Smooth muscle cell (in vitro differentiated cells): ENCODE measurements at regions not wholly inside any gene's neighbourhood (a gene's known extent, or its start where the extent isn't known, plus 50 kb on each side); places are given as distances from the start of the nearest gene placed in this dataset.

Source experiments
- DNase-seq: peaks from one replicate; lab custom pipeline; 2025; ENCODE audit not compliant: unreplicated experiment; lab: John Stamatoyannopoulos, UW
- H2AFZ ChIP-seq: fragments of 200-600 bp; sonication (generic); 2 replicates; pipeline ENCODE4 v1.6.0; 2016; ENCODE audit warnings: antibody characterized with exemption, low read depth, mild to moderate bottlenecking
- H3F3A ChIP-seq: fragments of 200-600 bp; sonication (generic); 2 replicates; pipeline ENCODE4 v1.6.0; 2017; ENCODE audit warnings: antibody characterized with exemption, low read depth
- H3K27ac ChIP-seq: fragments of 200-600 bp; sonication (generic); 2 replicates; pipeline ENCODE4 v1.5.1; 2016; ENCODE audit warnings: low read depth, mild to moderate bottlenecking
- H3K27me3 ChIP-seq: fragments of 200-600 bp; sonication (generic); 2 replicates; pipeline ENCODE4 v1.6.1; 2016; ENCODE audit warnings: low read depth, mild to moderate bottlenecking
- H3K36me3 ChIP-seq: fragments of 200-600 bp; sonication (generic); 2 replicates; pipeline ENCODE4 v1.5.1; 2016; ENCODE audit warnings: low read depth
- H3K4me1 ChIP-seq: fragments of 200-600 bp; sonication (generic); 2 replicates; pipeline ENCODE4 v1.5.1; 2016; ENCODE audit warnings: low read depth
- H3K4me2 ChIP-seq: fragments of 200-600 bp; sonication (generic); 2 replicates; pipeline ENCODE4 v1.6.0; 2016; ENCODE audit warnings: mild to moderate bottlenecking
- H3K4me3 ChIP-seq: fragments of 200-600 bp; sonication (generic); 2 replicates; pipeline ENCODE4 v1.5.1; 2016; ENCODE audit warnings: mild to moderate bottlenecking
- H3K79me2 ChIP-seq: fragments of 200-600 bp; sonication (generic); 2 replicates; pipeline ENCODE4 v1.6.0; 2016; ENCODE audit warnings: low read depth, mild to moderate bottlenecking
- H3K9ac ChIP-seq: fragments of 200-600 bp; sonication (generic); 2 replicates; pipeline ENCODE4 v1.6.0; 2016; ENCODE audit warnings: low read depth
- H3K9me3 ChIP-seq: fragments of 200-600 bp; sonication (generic); replicated peaks from 2 replicates; pipeline ENCODE4 v1.5.1; 2016; ENCODE audit warnings: low read depth
- H4K20me1 ChIP-seq: fragments of 200-600 bp; sonication (generic); 2 replicates; pipeline ENCODE4 v1.6.0; 2016; ENCODE audit warnings: low read depth
- WGBS: methylation state at CpG from one replicate; pipeline ENCODE4 v1.1.7; 2016; ENCODE audit warnings: low lambda C conversion rate; 5-methylcytosine and 5-hydroxymethylcytosine counted together
- TF ChIP-seq, protein P1 (sequence below): fragments of 200-600 bp; sonication (generic); IDR thresholded peaks from 2 replicates; pipeline ENCODE4 v1.5.1; 2017; ENCODE audit warnings: borderline replicate concordance, mild to moderate bottlenecking, antibody characterized with exemption; ENCODE audit not compliant: insufficient read depth, poor library complexity, severe bottlenecking

DNA sequence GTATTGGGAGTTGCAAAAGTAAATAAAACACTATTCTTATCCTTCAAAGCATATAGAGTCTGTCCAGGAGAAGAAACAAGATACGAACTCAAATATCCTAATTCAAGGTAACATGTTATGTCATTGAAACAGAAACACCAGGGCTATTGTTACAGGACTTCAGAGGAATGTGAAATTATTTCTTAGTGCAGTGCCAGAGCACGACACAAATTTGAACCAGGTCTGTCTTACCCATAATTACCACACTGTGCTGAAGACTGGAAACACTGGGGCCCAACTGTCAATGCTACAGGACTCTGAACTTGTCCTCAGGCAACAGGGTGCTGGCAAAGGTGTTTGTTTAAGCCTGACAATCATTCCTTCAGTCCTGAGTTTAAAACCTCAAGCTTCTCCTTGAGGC lies 633.6 kb upstream of the UBE2E2 start:
- no peak overlapping the region for H3K4me3 ChIP-seq
- no peaks in the 10 kb centered on the region for H3K36me3 ChIP-seq
- no peaks in the 10 kb centered on the region for H4K20me1 ChIP-seq
- no peak for DNase-seq
- TF ChIP-seq, protein P1, sequence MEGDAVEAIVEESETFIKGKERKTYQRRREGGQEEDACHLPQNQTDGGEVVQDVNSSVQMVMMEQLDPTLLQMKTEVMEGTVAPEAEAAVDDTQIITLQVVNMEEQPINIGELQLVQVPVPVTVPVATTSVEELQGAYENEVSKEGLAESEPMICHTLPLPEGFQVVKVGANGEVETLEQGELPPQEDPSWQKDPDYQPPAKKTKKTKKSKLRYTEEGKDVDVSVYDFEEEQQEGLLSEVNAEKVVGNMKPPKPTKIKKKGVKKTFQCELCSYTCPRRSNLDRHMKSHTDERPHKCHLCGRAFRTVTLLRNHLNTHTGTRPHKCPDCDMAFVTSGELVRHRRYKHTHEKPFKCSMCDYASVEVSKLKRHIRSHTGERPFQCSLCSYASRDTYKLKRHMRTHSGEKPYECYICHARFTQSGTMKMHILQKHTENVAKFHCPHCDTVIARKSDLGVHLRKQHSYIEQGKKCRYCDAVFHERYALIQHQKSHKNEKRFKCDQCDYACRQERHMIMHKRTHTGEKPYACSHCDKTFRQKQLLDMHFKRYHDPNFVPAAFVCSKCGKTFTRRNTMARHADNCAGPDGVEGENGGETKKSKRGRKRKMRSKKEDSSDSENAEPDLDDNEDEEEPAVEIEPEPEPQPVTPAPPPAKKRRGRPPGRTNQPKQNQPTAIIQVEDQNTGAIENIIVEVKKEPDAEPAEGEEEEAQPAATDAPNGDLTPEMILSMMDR, result no peak
- 66% methylated on average over 2 of the region's 2 CpGs for WGBS
- H2AFZ ChIP-seq, result no peak overlapping the region
- H3K9me3 ChIP-seq, result no peaks in the 10 kb centered on the region
- H3K79me2 ChIP-seq, result no peaks in the 10 kb centered on the region
- H3K4me1 ChIP-seq, result no peaks in the 10 kb centered on the region
- H3K9ac ChIP-seq, result no peak overlapping the region
- H3K27me3 ChIP-seq, result no peaks in the 10 kb centered on the region
- H3K4me2 ChIP-seq, result no peak overlapping the region
- no peaks in the 10 kb centered on the region for H3F3A ChIP-seq
- H3K27ac ChIP-seq, result no peak overlapping the region

DNA sequence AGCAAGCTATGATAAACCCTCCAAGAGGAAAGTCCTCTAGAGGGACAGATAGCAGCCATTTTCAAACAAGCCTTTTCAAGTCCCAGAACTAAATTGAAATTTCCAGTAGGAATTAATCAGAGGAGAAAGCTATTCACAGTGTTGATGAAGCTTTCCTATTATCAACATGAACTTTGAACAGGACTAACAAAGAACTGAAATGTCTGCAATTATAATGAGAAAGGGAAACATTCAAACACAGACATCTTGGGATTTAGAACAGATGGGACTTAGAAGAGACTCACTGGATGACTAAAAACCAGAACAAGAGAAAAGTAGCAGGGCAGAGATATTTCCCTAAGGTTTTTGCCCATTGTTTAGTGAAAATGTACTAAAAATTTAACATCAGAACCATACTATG lies 622.1 kb upstream of the UBE2E2 start:
- Histone ChIP-seq H3F3A (no peaks in the 10 kb centered on the region), H3K4me2 (no peak overlapping the region), H3K4me1 (no peaks in the 10 kb centered on the region), H3K79me2 (no peaks in the 10 kb centered on the region), H3K27me3 (no peaks in the 10 kb centered on the region), H3K36me3 (no peaks in the 10 kb centered on the region), H3K4me3 (no peak overlapping the region), H4K20me1 (no peaks in the 10 kb centered on the region), H3K27ac (no peak overlapping the region), H3K9ac (no peak overlapping the region), H3K9me3 (no peaks in the 10 kb centered on the region), H2AFZ (no peak overlapping the region)
- TF ChIP-seq, protein P1, result no peak
- DNase-seq, result no peak

DNA sequence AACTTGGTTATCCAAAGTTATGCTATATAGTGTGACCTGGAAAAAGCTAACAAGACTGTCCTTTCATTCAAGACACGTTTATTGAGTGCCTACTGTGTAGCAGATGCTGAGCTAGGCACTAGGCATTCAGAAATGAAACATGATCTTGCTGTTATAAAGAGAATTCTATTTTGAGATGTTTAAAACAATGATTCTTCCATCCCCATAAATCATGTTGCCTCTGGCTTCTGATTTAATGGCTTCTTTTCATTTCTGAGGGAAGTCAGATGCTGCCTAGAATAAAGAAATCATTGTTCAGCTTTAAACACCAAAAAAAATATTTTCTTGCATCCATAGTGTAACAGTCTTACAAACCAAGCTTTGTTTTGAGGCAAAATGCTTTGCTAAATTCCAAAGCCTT lies 620.9 kb upstream of the UBE2E2 start:
- Histone ChIP-seq H3K9ac (no peak overlapping the region), H3F3A (no peaks in the 10 kb centered on the region), H3K36me3 (no peaks in the 10 kb centered on the region), H3K9me3 (no peaks in the 10 kb centered on the region), H4K20me1 (no peaks in the 10 kb centered on the region), H3K4me1 (no peaks in the 10 kb centered on the region), H3K4me3 (no peak overlapping the region), H3K79me2 (no peaks in the 10 kb centered on the region), H3K4me2 (no peak overlapping the region), H3K27me3 (no peaks in the 10 kb centered on the region), H3K27ac (no peak overlapping the region), H2AFZ (no peak overlapping the region)
- TF ChIP-seq, protein P1, result no peak
- WGBS, result 79% methylated on average over 1 of the region's 1 CpG
- DNase-seq, result no peak

DNA sequence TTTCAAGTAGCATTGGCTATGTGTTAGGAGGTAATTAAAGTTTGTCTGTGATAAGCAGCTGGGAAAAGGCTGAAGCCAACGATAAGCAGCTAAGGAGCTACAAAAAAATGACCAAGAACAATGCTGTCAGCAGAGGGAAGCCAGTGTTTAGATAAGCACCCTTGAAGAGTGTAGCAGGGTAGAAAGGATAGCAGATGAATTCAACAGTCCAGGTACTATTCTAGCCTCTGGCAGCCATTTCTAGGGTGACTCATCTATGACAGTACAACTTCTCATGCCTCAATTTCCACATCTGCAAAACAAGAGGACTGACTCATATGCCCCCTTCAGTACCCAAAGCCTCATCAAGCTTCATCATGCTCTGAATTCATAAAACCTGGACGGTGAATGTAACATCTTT lies 617.6 kb upstream of the UBE2E2 start:
- H3K9me3 ChIP-seq, result no peaks in the 10 kb centered on the region
- no peak overlapping the region for H2AFZ ChIP-seq
- H3K27me3 ChIP-seq, result no peaks in the 10 kb centered on the region
- no peaks in the 10 kb centered on the region for H3F3A ChIP-seq
- no peaks in the 10 kb centered on the region for H3K36me3 ChIP-seq
- H3K79me2 ChIP-seq, result no peaks in the 10 kb centered on the region
- no peak overlapping the region for H3K27ac ChIP-seq
- no peaks in the 10 kb centered on the region for H3K4me1 ChIP-seq
- TF ChIP-seq, protein P1, result no peak
- H3K4me2 ChIP-seq, result no peak overlapping the region
- DNase-seq, result no peak
- no peak overlapping the region for H3K9ac ChIP-seq
- H4K20me1 ChIP-seq, result no peaks in the 10 kb centered on the region
- H3K4me3 ChIP-seq, result no peak overlapping the region
- 54% methylated on average over 2 of the region's 2 CpGs for WGBS
